Nephron progenitor cell (in vitro differentiated cells): ENCODE measurements at regions not wholly inside any gene's neighbourhood (a gene's known extent, or its start where the extent isn't known, plus 50 kb on each side); places are given as distances from the start of the nearest gene placed in this dataset.

Experiments
- DNase-seq: peaks from one replicate; pipeline ENCODE4 v3.0.0; 2021
- H3K27ac Mint-ChIP-seq: 2 replicates; pipeline ENCODE4 v1.8.0; 2021; ENCODE audit warnings: mild to moderate bottlenecking, moderate library complexity, mixed read lengths
- H3K27me3 Mint-ChIP-seq: 2 replicates; pipeline ENCODE4 v1.8.0; 2021; ENCODE audit warnings: mild to moderate bottlenecking, low read depth, mixed read lengths; ENCODE audit not compliant: poor library complexity
- H3K36me3 Mint-ChIP-seq: 2 replicates; pipeline ENCODE4 v1.8.0; 2021; ENCODE audit warnings: low read depth, mixed read lengths
- H3K4me1 Mint-ChIP-seq: 2 replicates; pipeline ENCODE4 v1.8.0; 2021; ENCODE audit warnings: mixed read lengths
- H3K4me3 Mint-ChIP-seq: 2 replicates; pipeline ENCODE4 v1.8.0; 2021; ENCODE audit warnings: mild to moderate bottlenecking, moderate library complexity, mixed read lengths
- H3K9me3 Mint-ChIP-seq: 2 replicates; pipeline ENCODE4 v1.8.0; 2021; ENCODE audit warnings: mild to moderate bottlenecking, moderate library complexity, mixed read lengths
- CTCF ChIP-seq: fragments of 200-600 bp; sonication (generic); IDR thresholded peaks from 2 replicates; pipeline ENCODE4 v1.5.0; 2021; ENCODE audit warnings: antibody characterized with exemption

GRCh38 chr3:182567700-182568099 lies 225.6 kb upstream of the ATP11B start:
- peak overlapping the region; percentile 98 for H3K27ac Mint-ChIP-seq
- H3K9me3 Mint-ChIP-seq = peaks cover under 1% of the 10 kb centered on the region
- no peak for DNase-seq
- H3K36me3 Mint-ChIP-seq = no peaks in the 10 kb centered on the region
- H3K27me3 Mint-ChIP-seq = no peaks in the 10 kb centered on the region
- TF ChIP-seq CTCF = no peak
- peak overlapping the region; percentile 19 for H3K4me3 Mint-ChIP-seq
- H3K4me1 Mint-ChIP-seq = peaks cover 82% of the 10 kb centered on the region

- H3K9me3 Mint-ChIP-seq = peaks cover 6% of the 10 kb centered on the region
- peak; percentile 42 for DNase-seq
- H3K4me1 Mint-ChIP-seq = peaks cover 76% of the 10 kb centered on the region
- peaks cover 5% of the 10 kb centered on the region for H3K36me3 Mint-ChIP-seq
- peak overlapping the region; percentile 98 for H3K27ac Mint-ChIP-seq
- H3K27me3 Mint-ChIP-seq = no peaks in the 10 kb centered on the region
- no peak for TF ChIP-seq CTCF
- H3K4me3 Mint-ChIP-seq = peak overlapping the region; percentile 19
These were observed 225.0 kb upstream of the ATP11B start for GRCh38 chr3:182568261-182568660.

- TF ChIP-seq CTCF = no peak
These were observed 224.4 kb upstream of the ATP11B start for GRCh38 chr3:182568876-182569275.

GRCh38 chr3:182570946-182571594 lies 222.2 kb upstream of the ATP11B start:
- Mint-ChIP-seq H3K9me3 (peaks cover 19% of the 10 kb centered on the region), H3K4me3 (no peak overlapping the region), H3K27me3 (no peaks in the 10 kb centered on the region), H3K4me1 (peaks cover 55% of the 10 kb centered on the region), H3K27ac (no peak overlapping the region), H3K36me3 (peaks cover 17% of the 10 kb centered on the region)
- no peak for DNase-seq
- no peak for TF ChIP-seq CTCF

More at GRCh38 chr3:182568876-182569275, 224.4 kb upstream of the ATP11B start:
- Mint-ChIP-seq H3K36me3 (peaks cover 11% of the 10 kb centered on the region), H3K9me3 (peaks cover 12% of the 10 kb centered on the region), H3K27ac (peak overlapping the region; percentile 98), H3K4me3 (no peak overlapping the region), H3K4me1 (peaks cover 76% of the 10 kb centered on the region), H3K27me3 (no peaks in the 10 kb centered on the region)
- DNase-seq = no peak

GRCh38 chr3:182575941-182576340 lies 217.4 kb upstream of the ATP11B start:
- peaks cover 17% of the 10 kb centered on the region for H3K36me3 Mint-ChIP-seq
- H3K9me3 Mint-ChIP-seq = peaks cover 32% of the 10 kb centered on the region
- H3K27me3 Mint-ChIP-seq = no peaks in the 10 kb centered on the region
- no peak for DNase-seq
- H3K27ac Mint-ChIP-seq = no peak overlapping the region
- H3K4me1 Mint-ChIP-seq = peaks cover 6% of the 10 kb centered on the region
- no peak overlapping the region for H3K4me3 Mint-ChIP-seq
- TF ChIP-seq CTCF = no peak

GRCh38 chr3:182583545-182583944 lies 209.8 kb upstream of the ATP11B start:
- Mint-ChIP-seq H3K4me1 (no peaks in the 10 kb centered on the region), H3K27me3 (peaks cover 3% of the 10 kb centered on the region), H3K4me3 (no peak overlapping the region), H3K36me3 (no peaks in the 10 kb centered on the region), H3K9me3 (peaks cover 9% of the 10 kb centered on the region), H3K27ac (no peak overlapping the region)
- no peak for TF ChIP-seq CTCF
- no peak for DNase-seq
